Islet of Langerhans (tissue), 1 donor: ENCODE measurements at regions not wholly inside any gene's neighbourhood (a gene's known extent, or its start where the extent isn't known, plus 50 kb on each side); places are given as distances from the start of the nearest gene placed in this dataset.
"Not testable (repeated sequence)": the region's sequence is repeated elsewhere in the genome, so short reads cannot be mapped to it uniquely, and the experiment has no call there.

Experiments used
- FAIRE-seq: peaks from one replicate; lab custom pipeline; 2011; peaks lifted over from hg19 to GRCh38; lab: Jason Lieb, UNC

DNA sequence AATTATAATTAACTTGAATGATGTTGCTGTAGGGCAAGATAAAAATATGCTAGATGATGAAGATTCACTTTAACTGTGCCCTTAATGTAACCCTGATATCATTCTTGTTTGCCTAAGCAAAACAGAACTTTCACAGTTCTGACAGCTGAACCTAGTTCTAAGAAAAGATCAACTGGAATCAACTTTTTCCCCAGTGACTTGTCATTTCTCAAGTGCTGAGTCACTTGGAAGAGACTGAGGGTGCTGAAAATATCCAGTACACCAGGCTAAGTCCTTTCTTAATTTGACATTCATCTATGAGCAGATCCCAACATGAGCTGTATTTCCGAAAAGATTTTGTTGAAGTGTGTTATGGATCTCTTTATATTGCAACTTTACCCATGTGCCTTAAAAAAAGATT lies 140.4 kb downstream of the MID1IP1 start:
- FAIRE-seq, result no peak

- FAIRE-seq, result no peak
Measured at GRCh38 chrX:38943120-38943519, 141.9 kb downstream of the MID1IP1 start.

DNA sequence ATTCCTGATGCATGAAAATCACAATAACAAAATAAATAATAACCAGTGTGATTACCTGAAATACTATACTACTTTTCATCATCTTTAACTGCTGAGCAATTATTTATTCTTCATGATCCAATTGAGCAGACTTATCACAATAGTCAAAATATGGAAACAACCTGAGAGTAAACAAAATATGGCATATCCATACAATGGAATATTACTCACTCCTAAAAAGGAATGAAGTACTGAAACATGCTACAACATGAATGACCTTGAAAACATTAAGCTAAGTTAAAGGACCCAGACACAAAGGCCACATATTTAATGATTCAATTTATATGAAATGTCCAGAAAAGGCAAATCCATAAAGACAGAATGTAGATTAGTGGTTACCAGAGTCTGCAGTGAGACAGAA lies 146.8 kb downstream of the MID1IP1 start:
- no peak for FAIRE-seq

DNA sequence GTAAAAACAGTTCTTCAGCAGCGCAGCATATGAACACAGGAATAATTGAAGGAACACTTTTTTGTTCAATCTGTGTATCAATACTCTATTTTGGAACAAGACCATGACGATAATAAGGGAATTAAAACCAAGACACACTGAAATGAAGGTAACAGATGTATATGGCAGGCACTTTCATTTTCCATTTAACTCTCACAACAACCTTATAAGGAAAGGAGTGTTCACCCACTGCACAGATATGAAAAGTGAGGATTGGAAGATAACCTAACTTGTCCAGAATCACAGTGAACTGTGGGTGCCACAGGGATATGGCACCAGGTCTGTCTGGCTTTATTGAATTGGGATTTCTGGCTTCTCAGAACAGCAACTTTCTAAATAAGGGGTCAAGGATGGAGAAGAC lies 153.3 kb downstream of the MID1IP1 start:
- no peak for FAIRE-seq

- no peak for FAIRE-seq
Measured at GRCh38 chrX:38959736-38960135, 158.5 kb downstream of the MID1IP1 start.

- no peak for FAIRE-seq
Measured at GRCh38 chrX:38960137-38960536, 158.9 kb downstream of the MID1IP1 start.

DNA sequence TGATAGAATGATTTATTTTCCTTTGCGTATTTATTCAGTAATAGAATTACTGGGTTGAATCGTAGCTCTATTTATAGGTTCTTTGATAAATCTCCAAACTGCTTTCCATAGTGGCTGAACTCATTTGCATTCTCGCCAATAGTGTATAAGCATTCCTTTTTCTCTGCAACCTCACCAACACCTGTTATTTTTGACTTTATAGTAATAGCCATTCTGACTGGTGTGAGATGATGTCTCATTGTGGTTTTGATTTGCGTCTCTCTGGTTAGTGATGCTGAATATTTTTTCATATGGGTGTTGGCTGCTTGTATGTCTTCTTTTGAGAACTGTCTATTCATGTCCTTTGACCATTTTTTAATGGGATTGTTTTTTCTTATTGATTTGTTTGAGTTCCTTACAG lies 160.7 kb downstream of the MID1IP1 start:
- FAIRE-seq, result no peak

GRCh38 chrX:38963244-38963643 lies 162.0 kb downstream of the MID1IP1 start:
- not testable (repeated sequence) for FAIRE-seq

GRCh38 chrX:38965888-38966287 lies 164.6 kb downstream of the MID1IP1 start:
- no peak for FAIRE-seq

GRCh38 chrX:38968344-38969216 lies 167.3 kb downstream of the MID1IP1 start:
- no peak for FAIRE-seq

DNA sequence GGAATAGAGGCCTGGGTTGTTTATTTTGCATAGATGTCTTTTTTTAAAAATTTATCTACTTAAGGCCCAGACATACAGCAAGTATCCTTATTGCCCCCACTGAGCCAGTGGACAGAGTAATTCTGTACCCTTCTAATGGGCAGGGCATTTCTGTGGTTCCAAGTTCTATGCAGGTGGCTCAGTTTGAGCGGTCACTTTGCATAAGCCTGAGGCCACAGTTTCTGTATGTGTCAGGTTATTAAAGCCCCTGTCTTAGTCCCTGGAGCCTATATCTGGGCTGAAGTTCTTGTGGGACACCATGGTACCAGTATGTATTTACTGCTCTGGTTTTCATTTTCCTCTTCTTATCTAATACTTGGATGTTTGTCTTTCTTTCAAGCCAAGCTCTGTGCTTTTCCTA lies 168.8 kb downstream of the MID1IP1 start:
- no peak for FAIRE-seq

DNA sequence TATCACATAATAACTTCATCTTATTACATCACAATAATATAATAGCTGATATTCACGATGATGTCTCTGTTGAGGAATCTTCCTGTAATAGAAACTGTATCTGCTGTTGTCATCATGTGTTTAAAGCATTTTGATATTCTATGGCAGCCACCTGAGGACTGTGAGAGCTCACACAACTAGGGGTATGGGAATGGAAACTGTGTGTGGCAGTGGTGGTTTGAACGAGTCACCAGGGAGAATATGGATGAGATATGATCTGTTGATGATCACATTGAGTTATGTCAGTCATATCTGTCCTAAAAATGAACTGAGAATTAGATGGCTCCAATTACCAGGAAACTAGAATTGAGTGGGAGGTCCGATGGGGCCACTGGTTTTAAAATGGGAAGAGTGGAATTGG lies 169.6 kb downstream of the MID1IP1 start:
- FAIRE-seq, result no peak

DNA sequence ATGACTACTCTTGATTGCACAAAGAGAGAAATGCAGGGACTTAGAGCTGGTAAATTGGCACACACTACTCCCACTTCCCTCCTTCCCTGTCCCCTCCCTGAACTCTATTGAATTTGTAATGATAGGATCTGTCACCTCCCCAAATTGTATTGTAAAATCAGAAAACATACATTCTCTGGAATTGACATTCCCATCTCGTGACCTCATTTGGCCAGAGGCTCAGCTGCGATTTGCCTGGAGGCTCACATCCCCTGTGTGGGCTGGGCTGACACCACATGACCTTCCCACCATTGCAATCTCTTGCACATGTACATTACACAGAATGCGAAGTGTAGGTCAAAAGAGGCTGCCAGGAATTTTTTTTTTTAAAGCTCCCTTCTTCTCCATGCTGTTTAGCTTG lies 172.1 kb downstream of the MID1IP1 start:
- no peak for FAIRE-seq

DNA sequence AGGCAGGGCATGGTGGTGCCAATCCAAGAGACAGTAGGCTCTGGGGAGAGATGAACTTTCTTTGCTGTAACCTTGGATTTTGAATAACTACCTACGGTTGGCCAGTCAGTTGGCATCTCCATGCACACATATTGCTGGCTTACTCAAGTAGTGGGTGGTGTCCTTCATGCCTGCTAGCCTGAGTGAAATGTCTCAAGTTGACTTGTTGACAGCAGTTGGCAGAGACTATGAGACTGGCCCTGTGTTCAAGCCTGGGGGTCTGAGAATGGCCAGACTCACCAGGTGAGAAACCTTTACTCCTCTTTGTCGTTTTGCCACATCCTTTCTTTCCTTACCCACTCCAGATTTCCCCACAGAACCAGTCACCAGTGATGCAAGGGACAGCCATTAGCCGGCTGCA lies 173.3 kb downstream of the MID1IP1 start:
- no peak for FAIRE-seq

DNA sequence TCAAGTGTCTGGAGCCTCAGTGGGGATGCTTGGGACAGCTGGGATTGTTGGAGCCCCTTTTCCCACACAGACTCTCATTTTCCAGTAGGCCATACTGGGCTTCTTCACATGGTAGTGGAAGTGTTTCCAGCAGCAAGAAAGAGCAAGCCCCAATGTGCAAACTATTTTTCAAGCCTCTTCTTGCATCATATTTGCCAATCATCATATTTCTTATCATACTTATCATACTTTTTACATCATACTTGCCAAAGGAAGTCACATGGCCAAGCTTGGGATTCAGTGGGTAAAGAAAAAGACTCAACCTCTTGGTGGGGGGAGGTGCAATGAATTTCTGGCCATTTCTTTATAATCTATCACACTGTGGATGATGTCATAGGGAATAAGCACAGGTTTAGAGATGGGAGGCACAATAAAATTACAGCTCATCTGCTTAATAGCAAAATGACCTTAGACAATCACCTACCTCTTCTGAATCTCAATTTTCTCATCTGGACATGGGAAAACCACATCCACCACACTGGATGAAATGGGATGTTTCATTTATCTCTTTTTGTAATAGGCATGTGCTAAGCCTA lies 174.2 kb downstream of the MID1IP1 start:
- no peak for FAIRE-seq

DNA sequence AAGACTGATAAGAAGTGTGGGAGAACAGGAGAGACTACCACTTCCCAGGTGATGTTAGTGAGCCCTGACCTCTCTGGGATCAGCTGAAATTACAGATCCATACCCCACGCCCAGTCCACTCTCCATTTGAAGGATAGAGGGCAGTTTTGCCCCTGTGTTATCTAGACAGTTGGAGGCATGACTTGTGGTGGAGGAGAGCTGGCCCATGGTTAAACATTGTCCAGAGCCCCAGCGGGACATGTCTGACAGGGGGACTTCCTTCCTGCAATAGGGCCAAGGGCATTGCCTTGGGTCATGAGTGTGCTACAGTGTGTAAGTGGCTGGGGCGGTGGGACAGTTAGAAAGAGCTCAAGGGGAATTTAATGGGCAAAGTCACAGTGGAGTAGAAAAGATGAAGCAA lies 181.1 kb downstream of the MID1IP1 start:
- FAIRE-seq, result no peak

- FAIRE-seq, result no peak
Measured at GRCh38 chrX:38982843-38983242, 181.6 kb downstream of the MID1IP1 start.

GRCh38 chrX:38985375-38985774 lies 184.1 kb downstream of the MID1IP1 start:
- peak; percentile 5 for FAIRE-seq

DNA sequence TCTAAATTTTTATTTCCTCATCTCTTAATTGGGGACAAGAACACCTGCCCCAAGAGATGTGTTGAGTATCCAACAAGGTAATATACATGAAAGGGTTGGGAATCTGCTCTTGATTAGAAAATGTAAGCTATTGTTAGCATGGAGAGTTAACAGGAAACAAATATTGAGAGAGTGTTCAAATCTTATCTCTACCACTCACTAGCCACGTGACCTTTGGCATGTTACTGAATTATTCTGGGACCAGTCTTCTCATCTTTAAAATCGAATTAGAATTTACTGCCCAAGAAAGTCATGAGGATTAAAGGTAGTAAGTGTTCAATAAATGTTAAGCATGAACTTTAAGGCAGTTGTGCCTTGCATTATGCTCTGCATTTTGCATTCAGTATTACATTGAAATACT lies 184.7 kb downstream of the MID1IP1 start:
- FAIRE-seq, result no peak

DNA sequence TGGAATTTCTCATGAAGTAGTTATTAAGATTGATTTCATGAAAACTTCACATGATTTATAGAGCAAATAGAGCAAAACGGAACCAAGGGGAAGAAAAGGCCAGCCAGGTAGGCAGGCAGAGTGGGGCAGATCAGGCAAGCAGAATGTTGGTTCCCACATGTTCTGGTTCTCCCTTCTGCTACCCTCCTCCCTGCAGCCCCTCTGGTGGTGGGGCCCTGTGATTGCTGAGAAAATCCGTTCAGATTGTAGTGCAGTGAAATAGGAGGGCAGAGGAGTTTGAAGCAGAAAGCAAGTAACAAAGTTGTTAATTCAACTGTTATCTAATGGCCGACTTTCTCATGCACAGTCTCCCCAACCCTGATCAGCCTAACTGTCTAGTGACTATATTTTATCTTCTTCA lies 185.3 kb downstream of the MID1IP1 start:
- FAIRE-seq, result no peak

- FAIRE-seq, result no peak
Measured at GRCh38 chrX:38987198-38987651, 186.0 kb downstream of the MID1IP1 start.

GRCh38 chrX:38988301-38988700 lies 187.0 kb downstream of the MID1IP1 start:
- FAIRE-seq, result no peak

DNA sequence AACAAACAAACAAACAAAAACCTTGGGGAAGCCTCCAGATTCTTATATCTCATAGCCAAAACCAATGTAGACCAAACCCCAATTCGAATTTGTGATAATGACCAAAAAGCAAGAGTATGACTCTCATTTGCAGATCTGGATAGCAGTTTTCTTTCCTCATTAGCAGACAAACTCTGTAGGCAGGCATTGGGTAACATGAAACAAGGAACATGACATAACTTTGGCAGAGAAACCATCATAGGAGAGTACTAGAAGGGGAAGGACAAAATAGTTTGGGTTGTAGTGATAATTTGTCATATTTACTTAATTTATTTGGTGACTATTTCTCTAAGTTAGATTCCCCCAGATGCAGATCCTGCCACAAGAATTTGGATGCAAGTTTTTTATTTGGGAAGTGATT lies 187.8 kb downstream of the MID1IP1 start:
- no peak for FAIRE-seq
